Kidney (tissue), 13 donors: ENCODE measurements at regions not wholly inside any gene's neighbourhood (a gene's known extent, or its start where the extent isn't known, plus 50 kb on each side); places are given as distances from the start of the nearest gene placed in this dataset.

Source experiments
- DNase-seq, 5 donors: peaks; one replicate each; pipeline ENCODE4 v3.0.0-alpha.2; 2013 to 2020
- FAIRE-seq: peaks from 2 replicates; lab custom pipeline; 2012; peaks lifted over from hg19 to GRCh38; lab: Jason Lieb, UNC
- H3K27ac ChIP-seq, 2 donors: one replicate each; pipeline ENCODE4 v1.7.0; 2013; ENCODE audit warnings: low read depth in 2 of 2, low read length in 2 of 2, inconsistent platforms in 1 of 2
- H3K27me3 ChIP-seq: one replicate; pipeline ENCODE4 v1.7.1; 2013; ENCODE audit warnings: low read length, inconsistent platforms; ENCODE audit not compliant: control insufficient read depth, insufficient read depth
- H3K36me3 ChIP-seq, 3 donors: one replicate each; pipeline versions ENCODE4 v1.7.0 to v1.7.1; 2013; ENCODE audit warnings: low read length in 3 of 3, control low read depth in 1 of 3, inconsistent platforms in 1 of 3; ENCODE audit not compliant: insufficient read depth in 3 of 3, control insufficient read depth in 2 of 3
- H3K4me1 ChIP-seq, 3 donors: one replicate each; pipeline versions ENCODE4 v1.7.0 to v1.7.1; 2013; ENCODE audit warnings: low read length in 3 of 3, inconsistent platforms in 1 of 3, low read depth in 1 of 3; ENCODE audit not compliant: control insufficient read depth in 2 of 3, insufficient read depth in 2 of 3
- H3K4me3 ChIP-seq, 3 donors: one replicate each; pipeline versions ENCODE4 v1.7.0 to v1.8.1; 2013; ENCODE audit warnings: low read length in 3 of 3, control low read depth in 1 of 3, inconsistent platforms in 1 of 3
- H3K9ac ChIP-seq, 3 donors: one replicate each; pipeline versions ENCODE4 v1.7.0 to v1.7.1; 2013; ENCODE audit warnings: low read length in 3 of 3, control low read depth in 1 of 3, inconsistent platforms in 1 of 3
- H3K9me3 ChIP-seq, 3 donors: one replicate each; pipeline versions ENCODE4 v1.7.0 to v1.7.1; 2013; ENCODE audit warnings: low read length in 3 of 3, control low read depth in 1 of 3, inconsistent platforms in 1 of 3; ENCODE audit not compliant: control insufficient read depth in 2 of 3, insufficient read depth in 1 of 3
- CTCF ChIP-seq: IDR thresholded peaks from 3 replicates; pipeline ENCODE4 v1.5.1; 2012; ENCODE audit warnings: mild to moderate bottlenecking, moderate library complexity, borderline replicate concordance; ENCODE audit not compliant: insufficient read depth; ENCODE audit errors: extremely low read depth
- intact Hi-C: fragments of 100-400 bp; cut with DNase I; formaldehyde crosslinking; loops from one replicate; pipeline ENCODE4 v1.11.1; 2022
- donor health status: control.
- donor health status: control.
- donor health status: control.
- donor health status: control.
- donor health status: control.
- donor health status: DM: yes; HTN: yes; CAD: no.
- donor health status: Normal renal cell carcinoma (clear cell type).

DNA sequence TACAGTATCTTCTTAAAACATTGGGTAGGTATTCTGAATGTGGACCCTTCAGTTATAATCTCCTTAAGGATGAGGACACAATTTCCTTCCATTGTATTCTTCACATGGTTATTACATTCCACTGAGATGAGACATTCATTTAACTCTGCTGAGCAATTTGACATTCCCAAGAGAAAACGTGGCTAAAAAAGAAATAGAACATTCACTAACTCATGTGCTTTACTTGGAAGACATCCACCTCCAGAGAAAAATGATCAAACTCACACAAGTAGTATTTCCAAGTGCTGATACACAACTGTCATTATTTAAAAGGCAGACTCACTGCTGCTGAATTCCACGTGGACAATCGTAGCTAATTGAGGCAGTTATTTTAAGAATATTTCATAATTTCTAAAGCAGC lies 227.9 kb upstream of the ANKRD50 start:
- no peaks in the 10 kb centered on the region for H3K36me3 ChIP-seq
- no peaks in the 10 kb centered on the region for H3K9me3 ChIP-seq
- TF ChIP-seq CTCF: no peak
- DNase-seq (peak in 1 of 5 donors; percentile 35), FAIRE-seq (no peak)
- intact Hi-C loops: no loop called here
- H3K27me3 ChIP-seq: no peaks in the 10 kb centered on the region
- H3K4me3 ChIP-seq: no peak overlapping the region
- peaks cover 0 to 3% (median 0%) of the 10 kb centered on the region in 3 donors for H3K4me1 ChIP-seq
- H3K27ac ChIP-seq: peak overlapping the region in 1 of 2 donors; percentile 48
- H3K9ac ChIP-seq: no peak overlapping the region

- intact Hi-C loops: no loop called here
- no peak for TF ChIP-seq CTCF
- FAIRE-seq (no peak), DNase-seq (no peak)
- Histone ChIP-seq H3K4me3 (no peak overlapping the region), H3K9me3 (no peaks in the 10 kb centered on the region), H3K9ac (no peak overlapping the region), H3K36me3 (no peaks in the 10 kb centered on the region), H3K27ac (peak overlapping the region in 1 of 2 donors; percentile 48), H3K4me1 (peaks cover 0 to 3% (median 0%) of the 10 kb centered on the region in 3 donors), H3K27me3 (no peaks in the 10 kb centered on the region)
These were observed 227.4 kb upstream of the ANKRD50 start for GRCh38 chr4:124939908-124940307.

DNA sequence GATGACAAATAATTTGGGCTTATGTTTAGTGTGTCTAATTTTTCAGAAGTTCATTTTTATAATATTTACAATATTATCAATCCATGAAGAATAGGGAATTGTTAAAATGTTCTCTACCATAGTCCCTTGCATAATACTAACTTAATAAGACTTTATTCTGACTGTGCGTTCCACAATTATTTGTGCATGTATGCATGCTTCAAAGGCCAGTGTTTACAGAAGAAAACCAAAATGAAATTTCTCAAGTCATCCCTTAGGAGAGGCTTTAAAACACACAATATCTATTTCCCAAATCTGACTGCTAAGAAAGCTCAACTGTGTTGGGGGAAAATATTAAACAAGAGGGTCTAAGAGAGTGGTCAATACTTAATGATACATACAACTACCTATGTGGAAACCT lies 226.3 kb upstream of the ANKRD50 start:
- H3K9me3 ChIP-seq: no peaks in the 10 kb centered on the region
- H3K27ac ChIP-seq: no peak overlapping the region
- no peaks in the 10 kb centered on the region for H3K27me3 ChIP-seq
- H3K9ac ChIP-seq: no peak overlapping the region
- FAIRE-seq: no peak
- H3K36me3 ChIP-seq: no peaks in the 10 kb centered on the region
- TF ChIP-seq CTCF: no peak
- H3K4me3 ChIP-seq: no peak overlapping the region
- no peak for DNase-seq
- H3K4me1 ChIP-seq: peaks cover 0 to 3% (median 0%) of the 10 kb centered on the region in 3 donors
- intact Hi-C loops: no loop called here

DNA sequence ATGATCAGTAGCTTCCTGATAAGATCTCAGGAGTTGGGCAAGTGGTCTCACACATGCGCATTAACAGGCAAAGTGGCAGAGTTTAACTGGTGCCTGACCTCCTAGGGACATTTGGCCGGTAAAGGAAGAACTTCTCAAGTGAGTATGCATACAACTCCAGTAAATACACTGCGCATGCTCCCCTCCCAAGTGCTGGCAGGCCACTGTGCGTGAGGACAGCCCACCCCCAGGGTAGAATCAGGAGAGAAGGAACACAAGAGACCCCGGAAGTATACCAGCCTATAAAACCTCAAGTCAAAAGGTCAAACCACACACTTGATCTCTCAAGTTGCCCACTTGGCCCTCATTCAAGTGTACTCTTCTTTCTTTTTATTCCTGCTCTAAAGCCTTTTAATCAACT lies 225.5 kb upstream of the ANKRD50 start:
- Histone ChIP-seq H3K4me1 (peaks cover 0 to 3% (median 0%) of the 10 kb centered on the region in 3 donors), H3K27ac (no peak overlapping the region), H3K4me3 (no peak overlapping the region), H3K36me3 (no peaks in the 10 kb centered on the region), H3K27me3 (no peaks in the 10 kb centered on the region), H3K9me3 (no peaks in the 10 kb centered on the region), H3K9ac (no peak overlapping the region)
- intact Hi-C loops: no loop called here
- FAIRE-seq: no peak
- TF ChIP-seq CTCF: no peak
- no peak for DNase-seq
